Activated T-cell treated with anti-CD3 and anti-CD28 coated beads, Interleukin-2, amount 50 U/mL, for 72 hours (primary cell): ENCODE measurements at regions not wholly inside any gene's neighbourhood (a gene's known extent, or its start where the extent isn't known, plus 50 kb on each side); places are given as distances from the start of the nearest gene placed in this dataset.
A peak's percentile ranks its signal among the peaks of the same experiment; 100 is the strongest.

Experiments
- ATAC-seq, 2 donors: fragments of 150-1000 bp; cut with Tn5 transposase; replicated peaks in 1 of 2; 2 replicates each; pipeline ENCODE4 v1.10.0; 2021; ENCODE audit warnings: moderate library complexity in 2 of 2, mild to moderate bottlenecking in 1 of 2
- DNase-seq, 2 donors: peaks; one replicate each; pipeline ENCODE4 v3.0.0; 2021 to 2022; ENCODE audit warnings: mixed read lengths in 1 of 2
- H3K27ac Mint-ChIP-seq: one replicate; pipeline ENCODE4 v1.8.0; 2022; ENCODE audit warnings: mild to moderate bottlenecking, moderate library complexity, mixed read lengths
- H3K27me3 Mint-ChIP-seq: one replicate; pipeline ENCODE4 v1.8.0; 2022; ENCODE audit warnings: low read depth, mixed read lengths
- H3K36me3 Mint-ChIP-seq, 2 donors: one replicate each; pipeline ENCODE4 v1.8.0; 2022; ENCODE audit warnings: mixed read lengths in 2 of 2, mild to moderate bottlenecking in 1 of 2; ENCODE audit not compliant: insufficient read depth in 2 of 2
- H3K4me1 Mint-ChIP-seq: one replicate; pipeline ENCODE4 v1.8.0; 2022; ENCODE audit warnings: low read depth, mixed read lengths
- H3K4me3 Mint-ChIP-seq, 2 donors: one replicate each; pipeline ENCODE4 v1.8.0; 2022; ENCODE audit warnings: mild to moderate bottlenecking in 2 of 2, mixed read lengths in 2 of 2, moderate library complexity in 2 of 2
- H3K9me3 Mint-ChIP-seq, 2 donors: one replicate each; pipeline ENCODE4 v1.8.0; 2022; ENCODE audit warnings: mixed read lengths in 2 of 2

DNA sequence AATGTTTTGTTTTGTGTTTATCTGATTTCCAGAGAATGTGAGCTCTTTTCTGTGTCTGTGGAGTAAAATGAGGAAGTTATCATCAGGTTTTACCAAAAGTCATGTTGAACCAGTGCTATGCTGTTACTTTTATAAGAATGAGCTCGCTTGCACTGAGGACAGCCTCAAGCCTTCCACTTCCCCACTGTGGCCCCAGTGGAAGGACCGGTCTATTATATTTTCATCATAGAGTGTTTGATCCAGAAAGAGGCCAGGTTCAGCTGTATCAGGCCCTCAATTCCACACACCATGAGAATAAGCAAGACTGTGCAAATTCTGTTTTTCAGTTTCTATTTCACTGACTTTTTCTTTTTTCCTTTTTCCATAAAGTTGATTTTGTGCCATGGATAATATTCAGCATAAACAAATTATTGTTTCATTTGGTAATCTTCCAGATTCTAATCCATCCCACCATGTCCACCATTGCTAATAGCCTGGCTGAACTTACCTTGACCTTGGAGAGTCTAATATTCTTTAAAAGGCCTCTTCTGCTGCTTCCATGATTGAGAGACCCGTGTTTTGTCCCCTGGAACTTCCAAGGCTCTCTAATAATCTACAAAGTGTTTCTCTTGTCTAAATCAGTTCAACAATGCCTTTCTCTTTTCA is 286.2 kb downstream of the THBS2 start:
- H3K36me3 Mint-ChIP-seq, result no peaks in the 10 kb centered on the region
- H3K27me3 Mint-ChIP-seq, result peaks cover 8% of the 10 kb centered on the region
- no peak overlapping the region for H3K4me3 Mint-ChIP-seq
- DNase-seq (no peak), ATAC-seq (no peak)
- H3K4me1 Mint-ChIP-seq, result no peaks in the 10 kb centered on the region
- H3K27ac Mint-ChIP-seq, result no peak overlapping the region
- H3K9me3 Mint-ChIP-seq, result no peaks in the 10 kb centered on the region

DNA sequence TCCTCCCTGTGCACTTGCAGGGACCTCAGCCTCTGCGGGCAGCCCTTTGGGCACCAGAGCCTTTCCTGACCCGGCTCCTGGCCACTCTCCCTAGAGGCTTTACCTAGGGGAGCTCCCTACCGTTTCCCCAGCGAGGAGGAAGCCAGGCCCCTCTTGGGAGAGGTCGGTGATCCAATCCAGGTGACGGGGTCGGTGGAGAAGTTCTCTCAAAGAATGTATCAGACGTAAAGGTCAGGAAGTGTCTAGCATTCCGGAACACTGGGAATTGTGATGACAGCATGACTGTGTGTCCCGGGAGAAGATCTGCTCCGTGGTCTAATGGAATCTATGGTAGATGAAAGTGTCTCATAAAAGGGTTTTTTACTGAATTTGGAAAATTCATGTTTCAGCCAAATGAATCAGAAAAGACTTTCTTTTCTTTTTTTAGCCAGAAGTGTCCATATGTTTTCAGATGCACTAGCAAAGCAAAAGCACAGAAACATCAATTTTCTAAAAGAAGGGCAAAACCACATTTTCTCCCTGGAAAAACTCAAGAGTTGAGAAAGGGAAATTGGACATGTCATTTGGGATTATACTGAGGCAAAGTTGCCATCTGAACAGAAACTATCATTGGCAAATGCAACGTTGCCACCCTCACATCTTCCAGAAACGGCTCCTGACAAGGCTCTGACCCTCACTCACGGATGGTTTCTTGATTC is 289.4 kb downstream of the THBS2 start:
- H3K36me3 Mint-ChIP-seq, result no peaks in the 10 kb centered on the region
- no peak for DNase-seq
- H3K4me1 Mint-ChIP-seq, result no peaks in the 10 kb centered on the region
- H3K4me3 Mint-ChIP-seq, result no peak overlapping the region
- no peaks in the 10 kb centered on the region for H3K9me3 Mint-ChIP-seq
- no peak for ATAC-seq
- H3K27ac Mint-ChIP-seq, result no peak overlapping the region
- H3K27me3 Mint-ChIP-seq, result peaks cover 16% of the 10 kb centered on the region

DNA sequence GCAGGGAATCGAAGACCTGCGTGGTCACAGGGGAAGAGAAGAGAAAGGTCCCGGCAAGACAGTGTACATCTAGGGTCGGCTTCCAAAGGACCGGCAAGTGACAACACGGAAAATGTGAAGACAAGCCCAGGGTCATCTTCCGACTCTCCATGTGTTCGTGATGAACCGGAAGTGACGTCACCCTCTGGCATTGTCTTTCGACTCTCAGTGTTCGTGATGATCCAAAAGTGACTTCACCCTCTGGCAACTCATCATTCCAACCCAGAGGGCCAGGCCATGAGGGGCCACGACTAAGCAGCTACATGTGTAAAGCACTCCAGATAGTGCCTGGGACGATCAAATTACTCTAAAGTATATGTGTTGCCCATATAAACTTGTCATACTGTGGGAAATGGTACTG is 290.8 kb downstream of the THBS2 start:
- Mint-ChIP-seq H3K27me3 (peaks cover 23% of the 10 kb centered on the region), H3K4me3 (no peak overlapping the region), H3K9me3 (no peaks in the 10 kb centered on the region), H3K4me1 (no peaks in the 10 kb centered on the region), H3K27ac (no peak overlapping the region), H3K36me3 (no peaks in the 10 kb centered on the region)
- no peak for ATAC-seq
- DNase-seq, result no peak

DNA sequence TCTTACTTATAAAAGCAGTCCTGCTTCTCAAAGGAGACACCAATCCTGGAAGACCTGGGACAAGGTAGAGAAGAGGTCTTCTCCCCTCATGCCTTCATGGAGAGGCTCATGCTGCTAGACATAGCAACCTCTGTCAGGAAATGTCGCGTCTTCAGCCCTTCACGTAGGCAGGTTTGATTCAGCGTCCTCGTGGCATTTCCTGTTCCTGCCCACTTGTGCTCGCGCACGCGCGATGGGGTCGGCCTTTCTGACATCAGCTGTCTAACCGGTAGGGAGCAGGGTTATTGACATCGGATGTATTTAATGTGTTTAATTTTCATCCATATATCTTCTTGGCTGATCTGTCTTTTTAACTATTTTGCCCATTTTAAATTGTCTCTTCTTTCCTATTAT is 292.4 kb downstream of the THBS2 start:
- no peaks in the 10 kb centered on the region for H3K36me3 Mint-ChIP-seq
- peaks cover 36% of the 10 kb centered on the region for H3K27me3 Mint-ChIP-seq
- H3K4me3 Mint-ChIP-seq, result no peak overlapping the region
- no peaks in the 10 kb centered on the region for H3K9me3 Mint-ChIP-seq
- DNase-seq (no peak), ATAC-seq (no peak)
- peaks cover 6% of the 10 kb centered on the region for H3K4me1 Mint-ChIP-seq
- H3K27ac Mint-ChIP-seq, result no peak overlapping the region

DNA sequence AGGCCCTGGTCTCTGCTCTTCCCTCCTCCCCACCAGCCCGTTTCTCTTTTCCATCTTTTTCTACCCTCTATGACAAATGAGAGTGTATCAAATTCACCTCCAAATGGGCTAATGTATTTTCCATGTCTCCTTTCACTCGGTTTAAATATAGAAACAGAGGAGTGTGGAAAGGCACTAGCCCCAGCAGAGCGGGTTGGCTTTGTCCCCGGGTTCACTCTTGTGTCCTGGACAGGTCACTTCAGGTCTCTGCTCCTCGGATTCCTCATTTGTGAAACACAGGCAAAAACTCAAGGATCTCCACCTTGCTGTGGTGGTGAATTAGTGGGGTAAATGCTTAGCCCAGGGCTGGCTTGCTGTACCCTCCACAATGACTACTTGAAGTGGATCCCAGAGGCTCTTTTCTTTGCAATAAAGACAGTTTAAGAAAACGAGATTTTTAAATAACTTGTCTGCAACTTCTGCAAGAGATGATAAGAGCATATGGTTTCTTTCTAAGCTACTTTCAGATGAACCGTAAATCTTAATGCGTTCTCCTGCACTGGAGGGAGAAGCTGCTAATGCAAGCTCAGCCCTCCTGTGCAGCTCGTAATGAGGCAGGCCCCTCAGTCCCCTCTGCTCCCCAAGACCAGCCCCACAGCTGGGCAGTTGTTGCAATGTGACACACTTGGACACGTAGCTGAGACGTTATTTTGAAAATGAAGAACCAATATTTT is 292.9 kb downstream of the THBS2 start:
- H3K27me3 Mint-ChIP-seq, result peaks cover 40% of the 10 kb centered on the region
- H3K36me3 Mint-ChIP-seq, result no peaks in the 10 kb centered on the region
- peaks cover 7% of the 10 kb centered on the region for H3K4me1 Mint-ChIP-seq
- DNase-seq, result no peak
- H3K27ac Mint-ChIP-seq, result no peak overlapping the region
- H3K4me3 Mint-ChIP-seq, result no peak overlapping the region
- no peaks in the 10 kb centered on the region for H3K9me3 Mint-ChIP-seq
- no peak for ATAC-seq

DNA sequence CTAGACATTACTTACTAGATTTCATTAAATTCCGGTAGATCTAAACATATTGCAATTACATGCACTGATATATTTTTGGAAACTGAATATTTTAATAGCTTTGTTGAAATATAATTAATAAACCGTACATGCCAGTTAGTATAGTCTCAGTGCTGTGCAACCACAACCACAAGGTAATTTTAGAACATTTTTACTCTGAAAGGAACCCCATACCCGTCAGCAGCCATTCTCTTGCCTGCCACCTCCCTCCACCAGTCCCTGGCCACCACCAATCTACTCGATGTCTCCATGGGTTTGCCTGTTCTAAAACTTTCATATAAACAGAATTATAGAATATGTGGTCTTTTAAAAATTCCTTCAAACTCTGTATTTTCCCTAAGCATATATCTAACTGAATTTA is 293.9 kb downstream of the THBS2 start:
- Mint-ChIP-seq H3K4me1 (peaks cover 7% of the 10 kb centered on the region), H3K4me3 (no peak overlapping the region), H3K9me3 (no peaks in the 10 kb centered on the region), H3K27ac (no peak overlapping the region), H3K27me3 (peaks cover 40% of the 10 kb centered on the region), H3K36me3 (no peaks in the 10 kb centered on the region)
- ATAC-seq (no peak), DNase-seq (no peak)

DNA sequence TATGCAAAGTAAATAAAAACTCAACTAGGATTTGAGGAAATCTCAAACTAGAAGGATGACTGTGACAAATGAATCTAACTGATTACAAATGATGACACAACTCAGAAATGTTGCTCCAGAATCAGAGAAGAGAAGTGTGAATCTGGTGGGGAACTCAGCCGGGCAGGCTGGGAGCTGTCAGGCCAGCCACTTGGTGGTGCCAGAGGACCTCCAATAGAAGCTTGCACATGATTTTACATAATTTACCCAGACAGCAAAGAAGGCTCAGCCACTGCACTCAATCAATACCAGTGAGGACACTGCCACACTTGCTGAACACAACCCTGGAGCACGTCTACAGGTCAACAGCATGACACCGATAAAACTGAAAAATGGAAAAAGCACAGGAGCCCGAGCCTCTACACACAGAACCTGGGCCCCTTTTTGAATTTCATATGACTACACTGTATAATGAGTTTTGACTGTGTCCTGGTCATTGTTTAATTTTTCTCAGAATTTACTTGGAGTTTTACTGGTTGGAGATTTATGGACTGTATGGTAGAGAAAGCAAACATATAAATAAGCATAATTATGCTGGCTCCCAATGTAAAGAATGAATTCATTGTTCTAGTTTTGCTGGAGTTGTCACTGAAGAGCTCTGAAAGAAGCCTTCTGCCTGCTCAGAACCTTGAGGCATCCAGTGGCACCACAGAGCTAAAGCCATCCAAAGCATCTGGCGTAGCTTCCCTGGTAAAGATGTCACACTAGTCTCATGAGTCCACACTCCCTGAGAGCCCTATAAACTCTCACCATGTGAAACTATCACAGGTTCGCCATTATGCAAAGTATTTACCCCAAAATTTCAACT is 296.5 kb downstream of the THBS2 start:
- no peaks in the 10 kb centered on the region for H3K9me3 Mint-ChIP-seq
- H3K27ac Mint-ChIP-seq, result peak overlapping the region; percentile 43
- DNase-seq (peak; percentile 44 to 59), ATAC-seq (peak; percentile 78 to 93)
- H3K27me3 Mint-ChIP-seq, result peaks cover 46% of the 10 kb centered on the region
- H3K4me1 Mint-ChIP-seq, result peaks cover 7% of the 10 kb centered on the region
- no peaks in the 10 kb centered on the region for H3K36me3 Mint-ChIP-seq
- H3K4me3 Mint-ChIP-seq, result peak overlapping the region in 1 of 2 donors; percentile 5

DNA sequence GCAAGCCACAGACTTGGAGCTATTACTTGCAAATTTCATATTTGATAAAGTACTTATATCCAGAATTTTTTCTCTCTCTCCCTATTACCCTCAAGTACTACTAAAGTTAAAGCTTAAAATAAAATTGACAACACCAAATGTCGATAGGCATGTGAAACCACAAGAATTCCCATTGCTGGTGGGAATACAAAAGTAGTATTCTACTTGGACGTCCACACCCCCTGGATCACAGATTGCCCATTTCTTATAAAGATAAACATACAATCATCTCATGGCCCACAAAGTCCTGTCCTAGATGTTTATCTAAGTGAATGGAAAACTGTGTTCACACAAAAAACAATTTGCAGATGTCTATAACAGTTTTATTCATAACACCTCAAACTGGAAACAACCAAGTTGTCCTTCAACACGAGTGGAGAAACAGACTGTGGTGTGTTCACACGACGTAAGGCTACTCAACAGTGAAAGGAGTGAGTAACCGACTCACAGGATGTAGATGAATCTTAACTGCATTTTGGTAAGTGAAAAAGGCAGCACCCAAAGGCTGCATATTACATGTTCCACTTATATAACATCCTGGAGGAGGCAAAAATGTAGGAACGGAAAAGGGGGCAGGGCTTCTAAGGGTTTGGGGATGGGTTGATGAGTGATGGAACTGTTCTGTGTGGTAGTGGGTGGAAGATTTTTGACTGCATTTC is 297.4 kb downstream of the THBS2 start:
- peak; percentile 50 to 77 for ATAC-seq
- peaks cover 46% of the 10 kb centered on the region for H3K27me3 Mint-ChIP-seq
- H3K36me3 Mint-ChIP-seq, result no peaks in the 10 kb centered on the region
- DNase-seq, result no peak
- no peaks in the 10 kb centered on the region for H3K9me3 Mint-ChIP-seq
- peak overlapping the region; percentile 5 to 25 for H3K4me3 Mint-ChIP-seq
- peak overlapping the region; percentile 43 for H3K27ac Mint-ChIP-seq
- H3K4me1 Mint-ChIP-seq, result peaks cover 7% of the 10 kb centered on the region

DNA sequence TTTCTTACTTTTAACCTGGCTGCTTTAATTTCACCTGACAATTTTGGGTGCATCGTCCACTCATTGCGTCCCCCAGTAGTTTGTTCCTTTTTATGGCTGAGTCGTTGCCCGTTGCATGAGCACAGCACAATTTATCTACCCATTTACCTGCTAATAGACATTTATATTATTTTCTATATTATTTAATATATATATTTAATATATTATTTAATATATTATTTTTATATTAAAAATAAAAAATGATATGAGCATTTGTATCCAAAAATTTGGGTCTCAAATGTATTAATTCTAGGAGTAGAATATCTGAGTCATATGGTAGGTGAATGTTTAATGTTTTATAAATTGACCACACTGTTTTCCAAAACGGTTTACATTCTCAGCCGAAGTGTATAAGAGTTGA is 300.2 kb downstream of the THBS2 start:
- H3K4me1 Mint-ChIP-seq, result peaks cover 7% of the 10 kb centered on the region
- H3K27ac Mint-ChIP-seq, result no peak overlapping the region
- no peaks in the 10 kb centered on the region for H3K9me3 Mint-ChIP-seq
- peaks cover 42% of the 10 kb centered on the region for H3K27me3 Mint-ChIP-seq
- no peak for ATAC-seq
- H3K36me3 Mint-ChIP-seq, result no peaks in the 10 kb centered on the region
- no peak overlapping the region for H3K4me3 Mint-ChIP-seq
- DNase-seq, result no peak

DNA sequence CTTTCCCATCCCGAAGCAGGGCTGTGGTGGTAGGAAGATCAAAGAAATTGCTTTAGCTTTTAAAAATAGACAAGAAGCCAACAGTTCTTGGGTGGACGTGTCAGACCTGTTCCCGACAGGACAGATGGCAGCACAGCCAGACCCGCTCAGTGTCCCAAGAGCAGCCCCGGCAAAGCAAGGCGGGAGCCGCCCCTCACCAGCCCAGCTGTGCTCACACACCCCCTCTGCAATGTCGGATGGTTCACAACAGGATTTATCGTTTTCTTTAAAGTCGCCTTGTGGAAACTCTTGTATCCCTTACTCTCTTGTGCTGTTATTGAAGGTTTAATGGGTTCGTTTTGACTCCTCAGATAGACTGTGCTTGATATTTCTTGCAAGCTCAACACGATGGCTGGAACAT is 302.4 kb downstream of the THBS2 start:
- ATAC-seq (no peak), DNase-seq (no peak)
- peaks cover 23% of the 10 kb centered on the region for H3K27me3 Mint-ChIP-seq
- H3K27ac Mint-ChIP-seq, result no peak overlapping the region
- H3K4me3 Mint-ChIP-seq, result no peak overlapping the region
- no peaks in the 10 kb centered on the region for H3K36me3 Mint-ChIP-seq
- H3K9me3 Mint-ChIP-seq, result no peaks in the 10 kb centered on the region
- no peaks in the 10 kb centered on the region for H3K4me1 Mint-ChIP-seq

DNA sequence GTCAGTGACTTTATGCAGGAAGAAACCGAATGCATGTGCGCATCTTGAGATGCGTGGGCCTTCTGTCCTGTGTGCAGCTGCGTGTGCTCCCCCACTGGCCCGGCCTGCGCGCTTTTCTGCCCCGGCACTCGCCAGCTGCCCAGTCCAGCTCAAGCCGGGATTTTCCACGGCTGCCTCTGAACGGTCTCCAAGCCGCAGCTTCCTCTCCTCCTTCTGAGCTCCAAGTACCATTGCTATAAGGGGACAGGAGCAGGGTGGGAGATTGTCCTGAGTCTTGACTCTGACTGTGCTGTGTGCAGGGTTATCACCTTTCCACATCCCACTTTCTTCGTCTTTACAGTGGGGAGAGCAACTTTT is 302.8 kb downstream of the THBS2 start:
- ATAC-seq, result no peak
- no peaks in the 10 kb centered on the region for H3K9me3 Mint-ChIP-seq
- no peaks in the 10 kb centered on the region for H3K4me1 Mint-ChIP-seq
- no peak overlapping the region for H3K4me3 Mint-ChIP-seq
- no peak for DNase-seq
- H3K27ac Mint-ChIP-seq, result no peak overlapping the region
- no peaks in the 10 kb centered on the region for H3K36me3 Mint-ChIP-seq
- H3K27me3 Mint-ChIP-seq, result peaks cover 20% of the 10 kb centered on the region

DNA sequence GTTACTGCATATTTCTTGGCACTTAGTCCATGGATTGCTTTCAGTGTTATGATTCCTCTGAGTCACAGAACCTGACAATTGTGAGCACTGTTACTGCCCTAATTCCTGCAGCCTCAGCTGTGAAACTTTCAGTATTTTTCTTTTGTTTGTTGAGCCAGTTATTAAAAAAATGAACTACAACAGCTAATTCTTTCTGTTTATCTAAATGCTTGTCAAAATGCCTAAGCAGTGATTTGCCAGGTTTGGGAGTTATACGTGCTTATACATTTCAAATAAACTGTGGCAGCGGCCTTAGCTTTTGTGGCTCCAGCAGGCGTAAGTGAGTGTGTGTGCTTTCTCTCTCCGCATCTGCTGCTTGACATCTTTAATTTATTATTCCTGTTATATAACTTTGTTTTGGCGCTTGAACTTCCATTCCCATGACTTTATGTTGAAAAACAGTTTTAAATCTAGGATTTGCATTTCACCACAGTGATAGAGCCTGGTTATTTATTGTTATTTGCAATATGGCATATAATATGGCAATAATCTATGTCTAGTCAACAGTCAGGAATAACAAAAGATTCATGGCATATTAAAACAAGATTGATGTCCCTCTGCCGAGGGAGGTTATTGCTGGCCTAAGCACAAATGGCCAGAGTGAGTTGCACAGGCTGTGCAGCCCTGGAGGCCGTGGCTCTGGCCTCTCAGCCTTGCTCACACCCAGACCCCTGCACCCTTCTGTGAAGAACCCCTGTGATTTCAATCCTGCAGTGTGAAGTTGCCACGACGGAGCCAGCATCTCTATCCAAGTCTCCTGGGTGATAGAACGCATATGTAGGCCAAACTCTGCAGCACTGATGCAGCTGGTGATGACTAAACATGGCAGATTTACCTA is 303.4 kb downstream of the THBS2 start:
- no peaks in the 10 kb centered on the region for H3K9me3 Mint-ChIP-seq
- no peak overlapping the region for H3K4me3 Mint-ChIP-seq
- no peak for ATAC-seq
- no peaks in the 10 kb centered on the region for H3K4me1 Mint-ChIP-seq
- no peaks in the 10 kb centered on the region for H3K36me3 Mint-ChIP-seq
- no peak for DNase-seq
- H3K27me3 Mint-ChIP-seq, result peaks cover 20% of the 10 kb centered on the region
- H3K27ac Mint-ChIP-seq, result no peak overlapping the region
